ENCODE measurements at regions not wholly inside any gene's neighbourhood (a gene's known extent, or its start where the extent isn't known, plus 50 kb on each side); places are given as distances from the start of the nearest gene placed in this dataset.

GRCh38 chr17:77285594-77286390, 145.0 kb downstream of the SEC14L1 start (continued):
- TF ChIP-seq ZXDC (CRISPR knock-in tag; IDR thresholded peaks at IDR 0.05) (no peak), FOXO1 (CRISPR knock-in tag; IDR thresholded peaks at IDR 0.05) (peak; percentile 5; the same call in 1 of the 2 replicates), ZNF607 (CRISPR knock-in tag; IDR thresholded peaks at IDR 0.05; ENCODE audit: borderline replicate concordance) (no peak), ZNF792 (CRISPR knock-in tag; IDR thresholded peaks at IDR 0.05) (no peak; the same call in 1 of the 2 replicates), SKI (IDR thresholded peaks at IDR 0.05; ENCODE audit: partially characterized antibody) (peak; percentile 7), ZNF577 (CRISPR knock-in tag; IDR thresholded peaks at IDR 0.05; ENCODE audit: borderline replicate concordance, low read depth) (no peak), JUN (CRISPR knock-in tag; IDR thresholded peaks at IDR 0.05) (no peak), SIX4 (CRISPR knock-in tag; IDR thresholded peaks at IDR 0.05) (no peak)

GRCh38 chr17:77286391-77286640, 145.5 kb downstream of the SEC14L1 start:
- no TSS peak for BruUV-seq (replicated peaks)
- H3K4me3 ChIP-seq (replicated peaks in 1 of 3; ENCODE audit: insufficient read depth in 1 of 3, low read depth in 2 of 3, low read length in 3 of 3), result peak overlapping the region; percentile 35 to 74 (median 53); a peak in 5 of 6 replicates
- H4K20me1 ChIP-seq (ENCODE audit: insufficient read depth, low read length), result no peaks in the 10 kb centered on the region
- in situ Hi-C loops (cut with HindIII; ENCODE audit: extremely low pct_ligation_motif_present, low pct_unique_long_range_greater_than_20kb), result loop anchor here (5.0 to 10.0 kb wide), 2 partner anchors 88 to 166 kb away; no protein-coding TSS in a partner anchor
- H2AFZ ChIP-seq (ENCODE audit: low read length), result no peak overlapping the region
- peak overlapping the region; percentile 98 for H3K27ac ChIP-seq (ENCODE audit: extremely low read length, insufficient read depth, low read length)
- no peak for FAIRE-seq
- peaks cover 0 to 7% of the 10 kb centered on the region in 2 experiments; a peak in 2 of 5 replicates for H3K36me3 ChIP-seq (replicated peaks in 1 of 2; ENCODE audit: control insufficient read depth in 1 of 2, insufficient read depth in 2 of 2, low read length in 2 of 2)
- no peak for DNase-seq (ENCODE audit: low spot score)
- H3K4me1 ChIP-seq (ENCODE audit: insufficient read depth, low read length), result peaks cover 70% of the 10 kb centered on the region
- H3K9ac ChIP-seq (ENCODE audit: insufficient read depth, low read depth, low read length), result peak overlapping the region; percentile 98
- peaks cover 94% of the 10 kb centered on the region for H3K79me2 ChIP-seq (ENCODE audit: insufficient read depth, low read length)
- ATAC-seq, result peak; percentile 26; the same call in 1 of the 3 replicates
- peak overlapping the region; percentile 98 for H3K4me2 ChIP-seq (ENCODE audit: low read depth, low read length)
- ChIA-PET CTCF (ENCODE audit: low intra/inter-chr PET ratio, low total read pairs) (no interaction called here), POLR2A (interaction anchor here (0.7 to 12.7 kb wide), 27 partner anchors 10 to 226 kb away, joined by 3 to 335 read pairs (median 7); partner anchors contain the start of gene SEC14L1)
- no peaks in the 10 kb centered on the region for H3K9me3 ChIP-seq (ENCODE audit: low read length)
- intact Hi-C loops (cut with micrococcal nuclease; ENCODE audit: unreplicated experiment), result loop anchor here (1.0 to 5.0 kb wide), 5 partner anchors 21 to 166 kb away; no protein-coding TSS in a partner anchor
- no peaks in the 10 kb centered on the region; a peak in 1 of 5 replicates for H3K27me3 ChIP-seq (ENCODE audit: control insufficient read depth in 1 of 2, insufficient read depth in 2 of 2, low read length in 2 of 2)
- TF ChIP-seq NCOA5 (CRISPR knock-in tag; IDR thresholded peaks at IDR 0.05), result no peak
- TF ChIP-seq STAT6 (CRISPR knock-in tag; IDR thresholded peaks at IDR 0.05; ENCODE audit: borderline replicate concordance), result 0 out of 2 replicates have a peak, but pooled peaks have one; percentile 71
- TF ChIP-seq ZNF703 (CRISPR knock-in tag; IDR thresholded peaks at IDR 0.05; ENCODE audit: borderline replicate concordance), result no peak
- no peak for TF ChIP-seq CHD2 (IDR thresholded peaks at IDR 0.05; ENCODE audit: low read depth, low read length)
- TF ChIP-seq STAG1 (CRISPR knock-in tag; IDR thresholded peaks at IDR 0.05), result 0 out of 2 replicates have a peak, but pooled peaks have one; percentile 1
- peak; percentile 73; the same call in 1 of the 2 replicates for TF ChIP-seq ZBTB46 (CRISPR knock-in tag; IDR thresholded peaks at IDR 0.05; ENCODE audit: borderline replicate concordance)
- peak; percentile 27; the same call in 1 of the 2 replicates for TF ChIP-seq ZSCAN25 (CRISPR knock-in tag; IDR thresholded peaks at IDR 0.05)
- TF ChIP-seq REL (CRISPR knock-in tag; conservative IDR thresholded peaks at IDR 0.05), result 0 out of 2 replicates have a peak, but pooled peaks have one; percentile 13

Measured in HepG2 (cell line).